Gastroesophageal sphincter (tissue), 3 donors: ENCODE measurements at regions not wholly inside any gene's neighbourhood (a gene's known extent, or its start where the extent isn't known, plus 50 kb on each side); places are given as distances from the start of the nearest gene placed in this dataset.

Experiments
- EP300 ChIP-seq: sonication (generic); formaldehyde crosslinking; IDR thresholded peaks from one replicate; pipeline ENCODE4 v1.6.1; 2017; ENCODE audit warnings: antibody characterized with exemption, mild to moderate bottlenecking
- POLR2A ChIP-seq, 2 donors: fragments of 450-650 bp; IDR thresholded peaks; one replicate each; pipeline ENCODE4 v1.6.1; 2017; ENCODE audit warnings: antibody characterized with exemption in 2 of 2, mild to moderate bottlenecking in 2 of 2, moderate library complexity in 1 of 2
- POLR2AphosphoS5 ChIP-seq: sonication (generic); formaldehyde crosslinking; IDR thresholded peaks from one replicate; pipeline ENCODE4 v1.6.1; 2017; ENCODE audit warnings: antibody characterized with exemption
- TF ChIP-seq, protein P1 (sequence below), 4 experiments: fragments of 200-600 bp in 2 of 4; fragments of 450-650 bp in 2 of 4; sonication (generic) in 1 of 4; IDR thresholded peaks; one replicate each; pipeline ENCODE4 v1.5.1; 2017 to 2019; ENCODE audit warnings: antibody characterized with exemption in 4 of 4, mild to moderate bottlenecking in 2 of 4, moderate library complexity in 2 of 4

DNA sequence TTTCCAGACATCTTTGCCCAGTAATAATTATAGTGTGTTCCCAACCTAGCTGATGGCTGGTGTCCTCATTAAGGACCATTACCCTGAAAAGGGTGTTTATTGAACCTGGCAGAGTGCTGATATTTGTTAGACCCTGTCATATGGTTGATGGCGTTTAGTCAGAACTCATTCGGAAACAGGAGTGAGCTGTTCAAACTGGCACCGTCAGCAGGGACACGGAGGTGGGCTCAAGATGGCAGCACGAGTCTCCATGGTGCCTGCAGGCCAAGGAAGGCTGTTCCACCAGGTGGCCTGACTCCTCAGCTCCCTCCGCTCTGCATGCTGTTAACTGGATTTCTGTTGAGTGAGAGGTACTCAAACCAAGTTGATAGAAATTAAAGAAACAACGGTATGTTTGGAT lies 589.1 kb upstream of the MGMT start:
- TF ChIP-seq, protein P1, sequence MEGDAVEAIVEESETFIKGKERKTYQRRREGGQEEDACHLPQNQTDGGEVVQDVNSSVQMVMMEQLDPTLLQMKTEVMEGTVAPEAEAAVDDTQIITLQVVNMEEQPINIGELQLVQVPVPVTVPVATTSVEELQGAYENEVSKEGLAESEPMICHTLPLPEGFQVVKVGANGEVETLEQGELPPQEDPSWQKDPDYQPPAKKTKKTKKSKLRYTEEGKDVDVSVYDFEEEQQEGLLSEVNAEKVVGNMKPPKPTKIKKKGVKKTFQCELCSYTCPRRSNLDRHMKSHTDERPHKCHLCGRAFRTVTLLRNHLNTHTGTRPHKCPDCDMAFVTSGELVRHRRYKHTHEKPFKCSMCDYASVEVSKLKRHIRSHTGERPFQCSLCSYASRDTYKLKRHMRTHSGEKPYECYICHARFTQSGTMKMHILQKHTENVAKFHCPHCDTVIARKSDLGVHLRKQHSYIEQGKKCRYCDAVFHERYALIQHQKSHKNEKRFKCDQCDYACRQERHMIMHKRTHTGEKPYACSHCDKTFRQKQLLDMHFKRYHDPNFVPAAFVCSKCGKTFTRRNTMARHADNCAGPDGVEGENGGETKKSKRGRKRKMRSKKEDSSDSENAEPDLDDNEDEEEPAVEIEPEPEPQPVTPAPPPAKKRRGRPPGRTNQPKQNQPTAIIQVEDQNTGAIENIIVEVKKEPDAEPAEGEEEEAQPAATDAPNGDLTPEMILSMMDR (IDR thresholded peaks at IDR 0.05): no peak
- TF ChIP-seq POLR2A (IDR thresholded peaks at IDR 0.05) (no peak), EP300 (no peak), POLR2AphosphoS5 (no peak)
